ENCODE measurements at regions not wholly inside any gene's neighbourhood (a gene's known extent, or its start where the extent isn't known, plus 50 kb on each side); places are given as distances from the start of the nearest gene placed in this dataset.

DNA sequence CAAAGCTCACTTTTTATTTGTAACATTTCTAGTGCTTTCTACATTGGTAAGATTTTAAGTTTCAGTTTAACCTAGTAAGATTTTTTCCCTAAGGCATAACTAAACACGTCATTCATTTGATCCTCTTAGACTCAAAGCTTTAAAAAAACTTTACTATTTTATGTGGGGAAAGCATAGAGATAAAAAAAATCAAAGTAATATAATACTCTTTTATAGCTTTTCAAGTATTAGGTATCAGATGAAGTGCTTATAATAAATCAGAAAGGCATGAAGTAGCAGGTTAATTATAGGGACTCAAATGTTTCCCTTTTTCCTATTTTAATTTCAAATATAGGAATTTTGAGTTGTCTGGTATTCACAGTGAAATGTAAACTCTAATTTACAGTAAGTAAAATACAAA is 68.0 kb upstream of the POU5F2 start:
- TF ChIP-seq TOX (CRISPR knock-in tag; IDR thresholded peaks at IDR 0.05; ENCODE audit: borderline replicate concordance) (no peak), ZFP30 (CRISPR knock-in tag; IDR thresholded peaks at IDR 0.05) (no peak), CSDC2 (CRISPR knock-in tag; IDR thresholded peaks at IDR 0.05) (no peak), ARNTL (CRISPR knock-in tag; IDR thresholded peaks at IDR 0.05; ENCODE audit: borderline replicate concordance, low read depth) (no peak), PPARA (CRISPR knock-in tag; IDR thresholded peaks at IDR 0.05; ENCODE audit: borderline replicate concordance) (no peak), ESRRG (CRISPR knock-in tag; IDR thresholded peaks at IDR 0.05) (no peak), ZFP3 (CRISPR knock-in tag; IDR thresholded peaks at IDR 0.05) (no peak), TCF4 (CRISPR knock-in tag; IDR thresholded peaks at IDR 0.05; ENCODE audit: borderline replicate concordance) (no peak), RARB (CRISPR knock-in tag; IDR thresholded peaks at IDR 0.05) (no peak), BACH2 (CRISPR knock-in tag; IDR thresholded peaks at IDR 0.05; ENCODE audit: borderline replicate concordance) (no peak), ZNF8 (CRISPR knock-in tag; IDR thresholded peaks at IDR 0.05) (no peak), GLIS3 (CRISPR knock-in tag; IDR thresholded peaks at IDR 0.05) (no peak), SNAI2 (CRISPR knock-in tag; IDR thresholded peaks at IDR 0.05) (no peak), OSR1 (CRISPR knock-in tag; IDR thresholded peaks at IDR 0.05) (no peak), ZNF70 (CRISPR knock-in tag; IDR thresholded peaks at IDR 0.05) (no peak), ZC3H10 (CRISPR knock-in tag; IDR thresholded peaks at IDR 0.05) (no peak)
- TF ChIP-seq, protein P1, sequence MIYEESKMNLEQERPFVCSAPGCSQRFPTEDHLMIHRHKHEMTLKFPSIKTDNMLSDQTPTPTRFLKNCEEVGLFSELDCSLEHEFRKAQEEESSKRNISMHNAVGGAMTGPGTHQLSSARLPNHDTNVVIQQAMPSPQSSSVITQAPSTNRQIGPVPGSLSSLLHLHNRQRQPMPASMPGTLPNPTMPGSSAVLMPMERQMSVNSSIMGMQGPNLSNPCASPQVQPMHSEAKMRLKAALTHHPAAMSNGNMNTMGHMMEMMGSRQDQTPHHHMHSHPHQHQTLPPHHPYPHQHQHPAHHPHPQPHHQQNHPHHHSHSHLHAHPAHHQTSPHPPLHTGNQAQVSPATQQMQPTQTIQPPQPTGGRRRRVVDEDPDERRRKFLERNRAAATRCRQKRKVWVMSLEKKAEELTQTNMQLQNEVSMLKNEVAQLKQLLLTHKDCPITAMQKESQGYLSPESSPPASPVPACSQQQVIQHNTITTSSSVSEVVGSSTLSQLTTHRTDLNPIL (CRISPR knock-in tag; IDR thresholded peaks at IDR 0.05; ENCODE audit: low read depth), result no peak
- TF ChIP-seq, protein P2, sequence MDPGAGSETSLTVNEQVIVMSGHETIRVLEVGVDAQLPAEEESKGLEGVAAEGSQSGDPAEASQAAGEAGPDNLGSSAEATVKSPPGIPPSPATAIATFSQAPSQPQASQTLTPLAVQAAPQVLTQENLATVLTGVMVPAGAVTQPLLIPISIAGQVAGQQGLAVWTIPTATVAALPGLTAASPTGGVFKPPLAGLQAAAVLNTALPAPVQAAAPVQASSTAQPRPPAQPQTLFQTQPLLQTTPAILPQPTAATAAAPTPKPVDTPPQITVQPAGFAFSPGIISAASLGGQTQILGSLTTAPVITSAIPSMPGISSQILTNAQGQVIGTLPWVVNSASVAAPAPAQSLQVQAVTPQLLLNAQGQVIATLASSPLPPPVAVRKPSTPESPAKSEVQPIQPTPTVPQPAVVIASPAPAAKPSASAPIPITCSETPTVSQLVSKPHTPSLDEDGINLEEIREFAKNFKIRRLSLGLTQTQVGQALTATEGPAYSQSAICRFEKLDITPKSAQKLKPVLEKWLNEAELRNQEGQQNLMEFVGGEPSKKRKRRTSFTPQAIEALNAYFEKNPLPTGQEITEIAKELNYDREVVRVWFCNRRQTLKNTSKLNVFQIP (CRISPR knock-in tag; IDR thresholded peaks at IDR 0.05; ENCODE audit: borderline replicate concordance, low read depth), result no peak

DNA sequence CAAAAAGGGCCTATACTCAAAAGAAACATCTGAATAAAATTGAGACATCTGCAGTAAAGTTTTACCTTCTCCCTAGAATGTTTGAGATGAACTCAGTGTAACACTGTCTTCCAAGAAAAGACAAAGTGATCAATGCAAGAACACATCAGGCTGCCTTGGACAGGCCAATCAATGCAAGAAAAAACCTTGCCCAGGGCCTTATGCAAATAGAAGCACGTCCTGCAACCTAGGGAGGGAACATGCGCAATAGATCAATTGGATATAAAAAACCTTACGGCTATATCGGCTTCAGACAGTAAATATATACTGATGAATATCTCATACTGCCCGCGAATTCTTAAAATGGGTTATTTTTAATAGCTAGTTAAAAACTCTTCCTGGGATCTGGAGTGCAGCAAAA is 66.4 kb upstream of the POU5F2 start:
- ATAC-seq, result no peak
- no peak for TF ChIP-seq PPARA (CRISPR knock-in tag; IDR thresholded peaks at IDR 0.05; ENCODE audit: borderline replicate concordance)
- no peak for TF ChIP-seq ZNF70 (CRISPR knock-in tag; IDR thresholded peaks at IDR 0.05)
- TF ChIP-seq CSDC2 (CRISPR knock-in tag; IDR thresholded peaks at IDR 0.05), result no peak
- TF ChIP-seq ZC3H10 (CRISPR knock-in tag; IDR thresholded peaks at IDR 0.05), result no peak

More for the DNA sequence above, 68.0 kb upstream of the POU5F2 start:
- no peak for ATAC-seq

DNA sequence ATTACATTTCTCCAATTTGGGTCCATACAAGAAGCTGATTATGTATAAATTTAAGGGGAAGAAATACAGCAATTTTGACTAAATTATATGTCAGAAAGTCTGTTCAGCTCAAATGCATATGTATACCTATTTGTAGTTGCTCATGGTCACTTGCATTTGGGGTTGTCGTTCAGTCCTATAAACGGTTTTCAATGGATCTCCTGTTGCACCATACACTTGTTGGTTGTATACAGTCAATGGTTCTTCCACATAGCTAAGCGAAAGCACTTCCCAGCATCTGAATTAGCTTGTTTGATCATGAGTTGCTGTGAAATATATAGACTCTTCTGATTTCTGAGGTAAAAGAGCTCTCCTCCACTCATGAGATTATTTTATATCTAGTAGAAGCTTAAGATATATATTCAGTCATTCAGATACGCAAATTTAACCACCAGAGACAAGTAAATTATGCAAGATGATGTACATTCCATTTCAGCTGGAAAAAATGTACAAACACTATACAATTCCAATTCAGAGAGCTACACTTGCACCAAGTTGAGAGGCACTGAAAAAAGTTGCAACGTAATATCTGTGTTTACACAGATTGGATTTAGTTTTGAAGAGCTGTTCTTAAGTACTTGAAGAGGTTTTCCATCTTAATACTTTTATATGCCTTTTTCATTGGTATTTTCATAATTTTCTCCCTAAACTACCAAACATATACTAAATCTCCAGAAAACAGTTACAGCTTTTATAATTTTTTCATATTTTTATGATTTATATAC is 64.4 kb upstream of the POU5F2 start:
- no peak for ATAC-seq
- TF ChIP-seq TOX (CRISPR knock-in tag; IDR thresholded peaks at IDR 0.05; ENCODE audit: borderline replicate concordance), result no peak
- TF ChIP-seq ZFP30 (CRISPR knock-in tag; IDR thresholded peaks at IDR 0.05), result no peak
- TF ChIP-seq, protein P1 (CRISPR knock-in tag; IDR thresholded peaks at IDR 0.05; ENCODE audit: low read depth), result no peak
- no peak for TF ChIP-seq CSDC2 (CRISPR knock-in tag; IDR thresholded peaks at IDR 0.05)
- no peak for TF ChIP-seq ZFP3 (CRISPR knock-in tag; IDR thresholded peaks at IDR 0.05)
- no peak for TF ChIP-seq ZC3H10 (CRISPR knock-in tag; IDR thresholded peaks at IDR 0.05)
- no peak for TF ChIP-seq RARB (CRISPR knock-in tag; IDR thresholded peaks at IDR 0.05)
- no peak for TF ChIP-seq ZNF565 (CRISPR knock-in tag; conservative IDR thresholded peaks at IDR 0.05; ENCODE audit: low read depth)
- no peak for TF ChIP-seq PPARA (CRISPR knock-in tag; IDR thresholded peaks at IDR 0.05; ENCODE audit: borderline replicate concordance)
- TF ChIP-seq, protein P3, sequence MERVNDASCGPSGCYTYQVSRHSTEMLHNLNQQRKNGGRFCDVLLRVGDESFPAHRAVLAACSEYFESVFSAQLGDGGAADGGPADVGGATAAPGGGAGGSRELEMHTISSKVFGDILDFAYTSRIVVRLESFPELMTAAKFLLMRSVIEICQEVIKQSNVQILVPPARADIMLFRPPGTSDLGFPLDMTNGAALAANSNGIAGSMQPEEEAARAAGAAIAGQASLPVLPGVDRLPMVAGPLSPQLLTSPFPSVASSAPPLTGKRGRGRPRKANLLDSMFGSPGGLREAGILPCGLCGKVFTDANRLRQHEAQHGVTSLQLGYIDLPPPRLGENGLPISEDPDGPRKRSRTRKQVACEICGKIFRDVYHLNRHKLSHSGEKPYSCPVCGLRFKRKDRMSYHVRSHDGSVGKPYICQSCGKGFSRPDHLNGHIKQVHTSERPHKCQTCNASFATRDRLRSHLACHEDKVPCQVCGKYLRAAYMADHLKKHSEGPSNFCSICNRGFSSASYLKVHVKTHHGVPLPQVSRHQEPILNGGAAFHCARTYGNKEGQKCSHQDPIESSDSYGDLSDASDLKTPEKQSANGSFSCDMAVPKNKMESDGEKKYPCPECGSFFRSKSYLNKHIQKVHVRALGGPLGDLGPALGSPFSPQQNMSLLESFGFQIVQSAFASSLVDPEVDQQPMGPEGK (CRISPR knock-in tag; IDR thresholded peaks at IDR 0.05; ENCODE audit: borderline replicate concordance), result no peak
- TF ChIP-seq ZNF70 (CRISPR knock-in tag; IDR thresholded peaks at IDR 0.05), result no peak
- TF ChIP-seq, protein P2 (CRISPR knock-in tag; IDR thresholded peaks at IDR 0.05; ENCODE audit: borderline replicate concordance, low read depth), result no peak
- TF ChIP-seq ZNF8 (CRISPR knock-in tag; IDR thresholded peaks at IDR 0.05), result no peak
- TF ChIP-seq, protein P4, sequence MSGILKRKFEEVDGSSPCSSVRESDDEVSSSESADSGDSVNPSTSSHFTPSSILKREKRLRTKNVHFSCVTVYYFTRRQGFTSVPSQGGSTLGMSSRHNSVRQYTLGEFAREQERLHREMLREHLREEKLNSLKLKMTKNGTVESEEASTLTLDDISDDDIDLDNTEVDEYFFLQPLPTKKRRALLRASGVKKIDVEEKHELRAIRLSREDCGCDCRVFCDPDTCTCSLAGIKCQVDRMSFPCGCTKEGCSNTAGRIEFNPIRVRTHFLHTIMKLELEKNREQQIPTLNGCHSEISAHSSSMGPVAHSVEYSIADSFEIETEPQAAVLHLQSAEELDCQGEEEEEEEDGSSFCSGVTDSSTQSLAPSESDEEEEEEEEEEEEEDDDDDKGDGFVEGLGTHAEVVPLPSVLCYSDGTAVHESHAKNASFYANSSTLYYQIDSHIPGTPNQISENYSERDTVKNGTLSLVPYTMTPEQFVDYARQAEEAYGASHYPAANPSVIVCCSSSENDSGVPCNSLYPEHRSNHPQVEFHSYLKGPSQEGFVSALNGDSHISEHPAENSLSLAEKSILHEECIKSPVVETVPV (CRISPR knock-in tag; IDR thresholded peaks at IDR 0.05), result no peak
- no peak for TF ChIP-seq BACH2 (CRISPR knock-in tag; IDR thresholded peaks at IDR 0.05; ENCODE audit: borderline replicate concordance)
- TF ChIP-seq SNAI2 (CRISPR knock-in tag; IDR thresholded peaks at IDR 0.05), result no peak
- no peak for TF ChIP-seq ARNTL (CRISPR knock-in tag; IDR thresholded peaks at IDR 0.05; ENCODE audit: borderline replicate concordance, low read depth)
- TF ChIP-seq TCF4 (CRISPR knock-in tag; IDR thresholded peaks at IDR 0.05; ENCODE audit: borderline replicate concordance), result no peak
- TF ChIP-seq, protein P5, sequence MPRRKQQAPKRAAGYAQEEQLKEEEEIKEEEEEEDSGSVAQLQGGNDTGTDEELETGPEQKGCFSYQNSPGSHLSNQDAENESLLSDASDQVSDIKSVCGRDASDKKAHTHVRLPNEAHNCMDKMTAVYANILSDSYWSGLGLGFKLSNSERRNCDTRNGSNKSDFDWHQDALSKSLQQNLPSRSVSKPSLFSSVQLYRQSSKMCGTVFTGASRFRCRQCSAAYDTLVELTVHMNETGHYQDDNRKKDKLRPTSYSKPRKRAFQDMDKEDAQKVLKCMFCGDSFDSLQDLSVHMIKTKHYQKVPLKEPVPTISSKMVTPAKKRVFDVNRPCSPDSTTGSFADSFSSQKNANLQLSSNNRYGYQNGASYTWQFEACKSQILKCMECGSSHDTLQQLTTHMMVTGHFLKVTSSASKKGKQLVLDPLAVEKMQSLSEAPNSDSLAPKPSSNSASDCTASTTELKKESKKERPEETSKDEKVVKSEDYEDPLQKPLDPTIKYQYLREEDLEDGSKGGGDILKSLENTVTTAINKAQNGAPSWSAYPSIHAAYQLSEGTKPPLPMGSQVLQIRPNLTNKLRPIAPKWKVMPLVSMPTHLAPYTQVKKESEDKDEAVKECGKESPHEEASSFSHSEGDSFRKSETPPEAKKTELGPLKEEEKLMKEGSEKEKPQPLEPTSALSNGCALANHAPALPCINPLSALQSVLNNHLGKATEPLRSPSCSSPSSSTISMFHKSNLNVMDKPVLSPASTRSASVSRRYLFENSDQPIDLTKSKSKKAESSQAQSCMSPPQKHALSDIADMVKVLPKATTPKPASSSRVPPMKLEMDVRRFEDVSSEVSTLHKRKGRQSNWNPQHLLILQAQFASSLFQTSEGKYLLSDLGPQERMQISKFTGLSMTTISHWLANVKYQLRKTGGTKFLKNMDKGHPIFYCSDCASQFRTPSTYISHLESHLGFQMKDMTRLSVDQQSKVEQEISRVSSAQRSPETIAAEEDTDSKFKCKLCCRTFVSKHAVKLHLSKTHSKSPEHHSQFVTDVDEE (CRISPR knock-in tag; IDR thresholded peaks at IDR 0.05), result no peak
